HAP-1 (cell line): ENCODE measurements at regions not wholly inside any gene's neighbourhood (a gene's known extent, or its start where the extent isn't known, plus 50 kb on each side); places are given as distances from the start of the nearest gene placed in this dataset.
"Not testable (repeated sequence)": the region's sequence is repeated elsewhere in the genome, so short reads cannot be mapped to it uniquely, and the experiment has no call there.

ENCODE experiments used
- DNase-seq, 2 experiments: peaks; one replicate each; pipeline ENCODE4 v3.0.0-alpha.2; 2016 to 2020; ENCODE audit warnings: low spot score in 2 of 2
- H3K27me3 ChIP-seq: fragments of 250-450 bp; sonication (Bioruptor Pico); 2 replicates; pipeline ENCODE4 v1.5.1; 2020; ENCODE audit warnings: low read depth, mild to moderate bottlenecking, moderate library complexity
- H3K36me3 ChIP-seq: fragments of 250-450 bp; sonication (Bioruptor Pico); replicated peaks from 2 replicates; pipeline ENCODE4 v1.5.1; 2020; ENCODE audit warnings: mild to moderate bottlenecking
- H3K4me1 ChIP-seq: fragments of 250-450 bp; sonication (Bioruptor Pico); 2 replicates; pipeline ENCODE4 v1.5.1; 2020; ENCODE audit warnings: mild to moderate bottlenecking
- H3K4me3 ChIP-seq: fragments of 250-450 bp; sonication (Bioruptor Pico); 2 replicates; pipeline ENCODE4 v1.5.1; 2020; ENCODE audit warnings: mild to moderate bottlenecking, moderate library complexity
- H3K9me3 ChIP-seq: fragments of 250-450 bp; sonication (Bioruptor Pico); 2 replicates; pipeline ENCODE4 v1.5.1; 2020; ENCODE audit warnings: mild to moderate bottlenecking, moderate library complexity
- in situ Hi-C: fragments of 300-500 bp; cut with MboI; formaldehyde crosslinking; loops from 3 replicates; pipeline ENCODE4 v1.14.3; 2020; ENCODE audit warnings: low sequenced_read_pairs, inconsistent platforms, mixed read lengths

DNA sequence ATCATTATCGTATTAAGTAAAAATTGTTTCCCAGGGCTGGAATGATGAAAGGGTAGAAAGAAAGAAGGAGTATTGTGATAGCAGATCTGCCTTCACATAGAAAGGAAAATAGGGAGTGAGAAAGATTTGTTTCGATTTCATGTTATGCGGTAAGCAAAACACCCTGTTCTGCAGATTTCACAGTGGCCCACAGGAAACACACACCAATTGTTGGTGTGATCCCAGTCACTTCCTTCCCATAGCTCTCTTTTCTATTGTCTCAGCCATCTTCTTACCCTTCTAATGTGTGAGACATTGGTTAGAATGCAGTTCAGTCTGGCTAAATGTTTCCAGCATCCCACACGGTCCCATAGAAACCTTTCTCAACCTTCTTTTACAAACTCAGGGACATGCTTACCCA is 2709.8 kb downstream of the PCDH7 start:
- no peaks in the 10 kb centered on the region for H3K36me3 ChIP-seq

DNA sequence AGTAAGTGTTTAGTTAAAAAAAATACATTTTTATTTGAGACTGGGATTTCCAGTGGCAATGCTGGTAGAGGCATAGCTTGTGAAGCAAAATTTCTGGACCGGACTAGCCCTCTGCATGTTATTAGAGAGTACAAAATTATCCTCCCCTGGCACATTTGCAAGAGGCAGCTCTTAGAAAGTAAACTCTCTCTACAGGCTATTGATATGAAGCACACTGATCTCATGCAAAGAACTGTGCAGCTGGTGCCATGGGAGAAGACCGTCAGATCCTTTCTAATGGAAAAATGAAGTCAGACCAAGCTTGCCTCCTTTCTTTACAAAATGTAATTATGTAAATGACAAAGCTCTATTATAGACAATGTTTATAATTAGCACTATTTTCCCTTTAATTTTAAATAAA is 2717.2 kb downstream of the PCDH7 start:
- in situ Hi-C loops: no loop called here
- no peaks in the 10 kb centered on the region for H3K4me1 ChIP-seq
- H3K36me3 ChIP-seq: no peaks in the 10 kb centered on the region
- H3K9me3 ChIP-seq: no peaks in the 10 kb centered on the region
- DNase-seq: peak; percentile 16 to 23
- H3K27me3 ChIP-seq: no peaks in the 10 kb centered on the region
- no peak overlapping the region for H3K4me3 ChIP-seq

More for the DNA sequence above, 2709.8 kb downstream of the PCDH7 start:
- Histone ChIP-seq H3K9me3 (no peaks in the 10 kb centered on the region), H3K27me3 (no peaks in the 10 kb centered on the region), H3K4me1 (no peaks in the 10 kb centered on the region), H3K4me3 (no peak overlapping the region)
- in situ Hi-C loops: no loop called here
- no peak for DNase-seq

DNA sequence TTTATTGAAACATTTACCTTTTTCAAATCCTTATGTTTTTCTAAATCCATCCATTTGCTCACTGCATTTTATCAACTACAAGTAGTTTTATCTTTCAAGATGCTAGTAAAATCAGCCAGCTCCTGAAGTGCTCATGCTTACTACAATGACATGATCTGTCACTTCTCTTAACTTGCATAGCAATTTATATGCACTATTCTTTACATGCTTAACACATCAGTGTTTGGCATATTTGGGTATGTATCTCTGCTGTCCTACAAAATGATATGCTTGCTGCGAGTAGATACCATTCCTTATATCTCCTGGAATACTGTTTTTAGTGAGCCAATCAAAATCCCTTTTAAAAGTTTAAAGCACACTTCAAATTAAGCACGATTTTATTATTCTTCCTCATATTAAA is 2726.8 kb downstream of the PCDH7 start:
- DNase-seq: no peak
- in situ Hi-C loops: no loop called here
- Histone ChIP-seq H3K9me3 (no peaks in the 10 kb centered on the region), H3K27me3 (no peaks in the 10 kb centered on the region), H3K4me3 (no peak overlapping the region), H3K4me1 (peaks cover 18% of the 10 kb centered on the region), H3K36me3 (no peaks in the 10 kb centered on the region)

DNA sequence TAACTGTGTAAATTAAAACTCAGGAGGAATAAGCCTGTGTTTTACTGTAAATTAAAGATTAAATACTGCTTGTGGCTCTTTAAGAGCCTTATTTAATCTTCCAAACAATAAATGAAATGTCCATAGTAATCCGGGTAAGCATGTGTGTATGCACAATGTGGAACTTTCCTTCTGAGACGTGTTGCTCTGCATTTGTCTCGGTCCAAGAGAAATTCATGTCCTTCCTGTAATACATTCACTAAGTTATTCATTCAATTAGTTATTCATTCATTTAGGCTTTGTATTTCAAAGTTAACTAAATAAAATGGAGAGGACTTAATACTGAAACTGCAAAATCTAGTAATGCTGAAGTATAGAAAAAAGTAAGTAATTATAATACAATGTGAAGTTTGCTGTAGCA is 2728.8 kb downstream of the PCDH7 start:
- Histone ChIP-seq H3K9me3 (no peaks in the 10 kb centered on the region), H3K36me3 (no peaks in the 10 kb centered on the region), H3K27me3 (no peaks in the 10 kb centered on the region), H3K4me1 (peaks cover 18% of the 10 kb centered on the region), H3K4me3 (no peak overlapping the region)
- in situ Hi-C loops: no loop called here
- peak in 1 of 2 experiments; percentile 38 for DNase-seq

DNA sequence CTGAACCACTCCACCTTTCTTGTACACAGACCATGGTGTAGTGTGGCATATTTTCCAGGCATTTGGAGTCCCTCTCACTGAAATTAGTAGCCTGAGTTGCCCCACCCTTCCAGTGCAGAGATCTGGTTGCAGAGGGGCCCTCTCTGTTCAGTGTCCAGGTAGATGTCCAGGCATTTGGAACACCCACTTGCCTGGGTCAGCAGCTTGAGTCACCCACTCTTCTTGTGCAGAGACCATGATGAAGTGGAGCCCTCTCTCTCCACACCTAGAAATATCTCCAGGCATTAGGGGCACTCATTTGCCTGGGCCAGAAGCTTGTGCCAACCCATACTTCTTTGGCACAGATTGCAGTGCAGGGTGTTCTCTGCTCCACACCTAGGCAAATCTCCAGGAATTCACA is 2733.3 kb downstream of the PCDH7 start:
- Histone ChIP-seq H3K27me3 (no peaks in the 10 kb centered on the region), H3K4me1 (peaks cover 9% of the 10 kb centered on the region), H3K4me3 (no peak overlapping the region), H3K36me3 (no peaks in the 10 kb centered on the region), H3K9me3 (no peaks in the 10 kb centered on the region)
- DNase-seq: no peak
- in situ Hi-C loops: no loop called here

DNA sequence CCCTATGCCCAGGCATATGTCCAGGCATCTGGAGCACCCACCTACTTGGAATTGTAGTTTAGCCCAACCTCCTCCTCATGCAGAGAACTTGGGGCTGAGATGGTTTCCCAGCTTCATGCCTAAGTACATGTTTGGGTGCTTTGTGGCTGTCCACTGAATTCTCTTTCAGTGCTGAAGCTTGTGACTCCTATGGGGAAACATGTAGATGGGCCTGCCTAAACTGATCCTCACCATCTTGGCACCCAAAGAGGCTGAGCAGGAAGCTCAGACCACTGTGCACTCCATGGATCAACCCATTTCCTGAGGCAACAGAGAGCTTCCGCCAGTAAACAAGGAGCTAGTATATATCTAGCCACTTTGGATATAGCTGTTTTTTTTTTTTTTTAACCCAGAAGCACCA is 2733.7 kb downstream of the PCDH7 start:
- Histone ChIP-seq H3K9me3 (no peaks in the 10 kb centered on the region), H3K4me3 (no peak overlapping the region), H3K4me1 (peaks cover 5% of the 10 kb centered on the region), H3K27me3 (no peaks in the 10 kb centered on the region), H3K36me3 (no peaks in the 10 kb centered on the region)
- in situ Hi-C loops: no loop called here
- no peak for DNase-seq

DNA sequence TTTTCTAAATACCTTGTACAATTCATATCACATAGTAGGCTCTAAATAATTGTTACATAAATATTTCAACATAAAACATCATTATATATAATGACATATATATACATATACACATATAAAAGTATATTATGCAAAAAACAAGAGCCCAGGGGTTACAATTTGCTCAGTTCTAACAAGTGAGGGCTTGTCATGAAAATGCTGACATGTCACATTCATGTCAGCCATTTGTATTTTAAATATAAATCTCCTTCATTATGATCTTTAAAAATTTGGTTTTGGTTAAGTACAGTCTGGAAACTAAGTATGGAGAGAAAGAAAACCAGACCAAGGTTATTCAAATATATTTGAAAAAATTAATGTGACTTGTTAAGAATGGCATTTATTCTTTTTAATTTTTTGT is 2745.4 kb downstream of the PCDH7 start:
- Histone ChIP-seq H3K4me3 (no peak overlapping the region), H3K9me3 (no peaks in the 10 kb centered on the region), H3K4me1 (no peaks in the 10 kb centered on the region), H3K27me3 (no peaks in the 10 kb centered on the region), H3K36me3 (no peaks in the 10 kb centered on the region)
- in situ Hi-C loops: no loop called here
- no peak for DNase-seq

DNA sequence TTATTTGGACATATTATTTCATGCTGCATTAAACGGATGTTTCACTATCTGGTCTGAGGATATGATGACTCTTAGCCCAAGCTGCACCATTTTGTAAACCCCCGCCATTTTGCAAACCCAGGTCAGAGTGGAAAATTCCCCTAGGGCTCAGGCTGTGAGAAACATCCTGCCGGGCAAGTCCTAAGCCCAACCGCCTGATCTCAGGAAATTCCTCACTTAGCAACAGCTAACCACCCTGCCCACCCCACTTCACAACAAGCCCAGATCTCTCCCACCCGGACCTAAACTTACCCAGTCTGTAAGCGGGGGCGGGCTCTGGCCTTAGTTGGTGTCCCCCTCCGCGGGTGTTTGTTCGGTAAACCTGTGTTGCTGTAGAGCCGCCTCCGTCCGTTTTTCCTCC is 2747.1 kb downstream of the PCDH7 start:
- H3K27me3 ChIP-seq: no peaks in the 10 kb centered on the region
- no peaks in the 10 kb centered on the region for H3K9me3 ChIP-seq
- H3K36me3 ChIP-seq: no peaks in the 10 kb centered on the region
- DNase-seq: no peak
- no peak overlapping the region for H3K4me3 ChIP-seq
- in situ Hi-C loops: no loop called here
- no peaks in the 10 kb centered on the region for H3K4me1 ChIP-seq

DNA sequence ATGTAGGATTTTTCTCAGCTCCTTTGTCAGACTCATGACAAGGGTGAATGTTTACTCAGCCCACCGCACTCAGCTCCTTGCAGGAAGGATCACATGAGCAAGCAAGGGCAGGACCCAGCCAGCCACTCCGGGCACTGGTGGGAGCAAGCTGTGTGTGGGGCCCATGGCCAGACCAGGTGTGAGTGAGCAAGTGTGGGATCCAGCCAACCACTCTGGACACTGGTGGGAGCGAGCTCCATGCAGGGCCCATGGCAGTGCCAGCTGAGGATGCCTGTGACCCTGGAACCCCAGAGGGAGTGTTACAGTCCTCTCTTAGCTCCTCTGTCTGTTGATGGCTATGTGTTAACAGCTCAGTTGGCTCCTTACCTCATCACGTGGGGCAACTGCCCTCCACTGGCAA is 2750.6 kb downstream of the PCDH7 start:
- no peaks in the 10 kb centered on the region for H3K27me3 ChIP-seq
- in situ Hi-C loops: no loop called here
- no peaks in the 10 kb centered on the region for H3K9me3 ChIP-seq
- DNase-seq: no peak
- H3K4me3 ChIP-seq: no peak overlapping the region
- no peaks in the 10 kb centered on the region for H3K36me3 ChIP-seq
- no peaks in the 10 kb centered on the region for H3K4me1 ChIP-seq

DNA sequence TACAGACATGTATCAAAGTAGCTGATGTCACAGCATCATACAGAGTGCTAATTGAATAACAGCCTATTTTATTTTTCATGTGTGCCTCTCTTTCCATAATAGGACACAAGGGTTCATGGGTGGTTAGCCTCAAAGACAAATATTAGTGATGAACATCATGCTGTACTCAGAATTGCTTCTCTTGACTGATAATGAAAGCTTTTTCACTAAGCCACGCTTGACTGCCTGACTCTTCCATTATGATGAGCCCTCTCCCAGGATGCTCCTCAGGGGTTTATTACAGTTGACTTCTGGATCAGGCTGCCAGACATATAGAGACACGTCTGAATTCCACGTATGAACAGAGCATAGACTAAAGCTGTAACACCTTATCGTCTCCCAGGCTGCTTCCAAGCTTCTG is 2757.5 kb downstream of the PCDH7 start:
- in situ Hi-C loops: no loop called here
- Histone ChIP-seq H3K9me3 (no peaks in the 10 kb centered on the region), H3K4me3 (no peak overlapping the region), H3K4me1 (no peaks in the 10 kb centered on the region), H3K27me3 (no peaks in the 10 kb centered on the region), H3K36me3 (no peaks in the 10 kb centered on the region)
- DNase-seq: no peak

DNA sequence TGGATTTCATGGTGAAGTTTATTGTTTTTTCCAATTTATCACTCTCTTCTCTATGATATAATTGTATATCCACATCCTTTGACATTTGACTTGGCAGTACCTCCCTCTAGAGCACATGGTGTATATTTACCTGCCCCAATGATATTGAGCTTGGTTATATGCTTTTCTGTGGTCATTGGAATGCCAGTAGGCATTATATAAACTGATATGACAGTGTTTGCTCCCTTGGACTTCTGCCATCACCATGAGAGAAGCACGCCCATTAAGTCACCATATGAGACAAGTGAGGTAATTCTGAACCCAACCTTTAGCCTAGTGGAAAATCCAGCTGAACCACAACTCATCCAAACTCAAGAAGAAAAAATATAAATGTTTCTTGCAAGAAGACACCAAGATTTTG is 2761.5 kb downstream of the ARAP2 start:
- Histone ChIP-seq H3K9me3 (no peaks in the 10 kb centered on the region), H3K27me3 (no peaks in the 10 kb centered on the region), H3K36me3 (no peaks in the 10 kb centered on the region), H3K4me1 (no peaks in the 10 kb centered on the region), H3K4me3 (no peak overlapping the region)
- no peak for DNase-seq
- in situ Hi-C loops: no loop called here

DNA sequence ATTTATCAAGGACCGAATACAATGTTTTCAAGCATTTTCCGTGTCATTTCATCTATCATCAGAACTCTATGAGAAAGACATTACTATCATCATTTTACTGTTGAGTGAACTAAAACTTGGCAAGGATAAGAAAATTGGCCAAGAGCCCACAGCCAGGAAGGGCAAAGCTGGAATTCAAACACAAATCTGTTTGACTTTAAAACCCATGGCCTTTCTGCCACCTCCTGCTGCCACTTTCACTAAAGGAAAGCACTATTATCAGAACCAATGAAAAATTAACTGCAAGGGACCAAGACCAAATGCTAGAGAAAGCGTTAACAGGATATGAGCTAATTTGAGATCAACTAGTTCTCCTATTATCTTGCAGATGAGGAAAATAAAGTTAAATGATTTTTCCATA is 2759.2 kb downstream of the ARAP2 start:
- in situ Hi-C loops: no loop called here
- Histone ChIP-seq H3K4me1 (no peaks in the 10 kb centered on the region), H3K9me3 (no peaks in the 10 kb centered on the region), H3K4me3 (no peak overlapping the region), H3K27me3 (no peaks in the 10 kb centered on the region), H3K36me3 (no peaks in the 10 kb centered on the region)
- no peak for DNase-seq

DNA sequence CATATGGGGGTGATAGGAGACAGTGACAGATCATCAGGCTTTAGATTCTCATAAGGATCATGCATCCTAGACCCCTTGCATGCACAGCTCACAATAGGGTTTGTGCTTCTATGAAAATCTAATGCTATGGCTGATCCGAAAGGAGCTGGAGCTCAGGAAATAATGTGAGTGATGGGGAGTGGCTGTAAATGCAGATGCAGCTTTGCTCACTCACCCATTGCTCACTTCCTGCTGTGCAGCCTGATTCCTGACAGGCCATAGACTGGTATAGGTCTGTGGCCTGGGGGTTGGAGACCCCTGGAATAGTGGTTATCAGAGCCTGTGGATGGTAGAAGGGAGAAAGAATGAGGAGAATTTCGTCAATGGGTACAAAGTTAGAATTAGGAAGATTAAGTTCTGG is 2751.1 kb downstream of the ARAP2 start:
- no peak for DNase-seq
- H3K27me3 ChIP-seq: no peaks in the 10 kb centered on the region
- no peaks in the 10 kb centered on the region for H3K4me1 ChIP-seq
- in situ Hi-C loops: no loop called here
- no peaks in the 10 kb centered on the region for H3K36me3 ChIP-seq
- no peak overlapping the region for H3K4me3 ChIP-seq
- no peaks in the 10 kb centered on the region for H3K9me3 ChIP-seq

DNA sequence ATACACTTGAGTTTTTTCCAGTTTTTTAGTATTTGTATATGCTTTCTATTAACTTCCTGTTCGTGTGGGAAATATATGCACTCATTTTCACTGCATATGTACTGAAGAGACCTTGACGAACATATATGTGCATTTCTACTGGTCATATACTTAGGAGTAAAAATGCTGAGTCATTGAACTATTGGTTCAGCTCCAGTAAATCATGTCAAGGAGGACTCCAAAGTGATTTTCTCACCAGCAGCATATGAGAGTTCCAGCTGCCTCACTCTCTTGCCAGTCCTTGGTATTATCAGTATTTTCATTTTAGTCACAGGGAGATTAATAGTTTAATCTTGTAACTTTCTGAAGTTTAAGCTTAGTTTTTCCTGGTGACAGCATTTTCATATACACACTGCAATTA is 2750.2 kb downstream of the ARAP2 start:
- no peaks in the 10 kb centered on the region for H3K9me3 ChIP-seq
- H3K4me3 ChIP-seq: no peak overlapping the region
- no peak for DNase-seq
- in situ Hi-C loops: no loop called here
- no peaks in the 10 kb centered on the region for H3K4me1 ChIP-seq
- no peaks in the 10 kb centered on the region for H3K36me3 ChIP-seq
- H3K27me3 ChIP-seq: no peaks in the 10 kb centered on the region

DNA sequence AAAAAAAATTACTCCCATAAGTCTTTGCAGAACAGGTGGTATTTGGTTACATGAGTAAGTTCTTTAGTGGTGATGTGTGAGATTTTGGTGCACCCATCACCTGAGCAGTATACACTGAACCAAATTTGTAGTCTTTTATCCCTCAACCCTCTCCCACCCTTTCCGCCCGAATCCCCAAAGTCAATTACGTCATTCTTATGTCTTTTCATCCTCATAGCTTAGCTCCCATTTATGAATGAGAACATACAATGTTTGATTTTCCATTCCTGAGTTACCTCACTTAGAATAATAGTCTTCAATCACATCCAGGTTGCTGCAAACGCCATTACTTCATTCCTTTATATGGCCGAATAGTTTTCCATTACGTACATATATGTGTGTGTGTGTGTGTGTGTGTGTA is 2742.7 kb downstream of the ARAP2 start:
- H3K9me3 ChIP-seq, H3K36me3 ChIP-seq, H3K4me3 ChIP-seq, in situ Hi-C loops, H3K4me1 ChIP-seq, H3K27me3 ChIP-seq, DNase-seq: not testable (repeated sequence)
